OCI-LY1 (cell line): ENCODE measurements at regions not wholly inside any gene's neighbourhood (a gene's known extent, or its start where the extent isn't known, plus 50 kb on each side); places are given as distances from the start of the nearest gene placed in this dataset.

ENCODE experiments used
- H2AFZ ChIP-seq: fragments of 200-600 bp; sonication (generic), shearing (Covaris generic); 2 replicates; pipeline ENCODE4 v1.6.0; 2014; ENCODE audit warnings: antibody characterized with exemption, mild to moderate bottlenecking, low read length
- H3F3A ChIP-seq: fragments of 200-600 bp; sonication (generic), shearing (Covaris generic); 2 replicates; pipeline ENCODE4 v1.6.0; 2014; ENCODE audit warnings: mild to moderate bottlenecking, antibody characterized with exemption, low read length, moderate library complexity; ENCODE audit not compliant: insufficient read depth
- H3K27ac ChIP-seq: fragments of 200-600 bp; sonication (generic); 2 replicates; pipeline ENCODE4 v1.5.1; 2014; ENCODE audit warnings: low read length, mixed run types, mild to moderate bottlenecking, low read depth; ENCODE audit not compliant: poor library complexity, severe bottlenecking
- H3K27me3 ChIP-seq: fragments of 200-600 bp; sonication (generic); 2 replicates; pipeline ENCODE4 v1.6.0; 2014; ENCODE audit warnings: antibody characterized with exemption, mild to moderate bottlenecking, low read length, moderate library complexity; ENCODE audit not compliant: insufficient read depth
- H3K36me3 ChIP-seq: fragments of 200-600 bp; sonication (generic); 2 replicates; pipeline ENCODE4 v1.6.1; 2014; ENCODE audit warnings: mild to moderate bottlenecking, antibody characterized with exemption, low read length, moderate library complexity, mixed read lengths; ENCODE audit not compliant: insufficient read depth
- H3K4me1 ChIP-seq: fragments of 200-600 bp; sonication (generic); 2 replicates; pipeline ENCODE4 v1.5.1; 2014; ENCODE audit warnings: mild to moderate bottlenecking, low read length, moderate library complexity; ENCODE audit not compliant: insufficient read depth, severe bottlenecking
- H3K4me2 ChIP-seq: fragments of 200-600 bp; sonication (generic), shearing (Covaris generic); 2 replicates; pipeline ENCODE4 v1.6.1; 2014; ENCODE audit warnings: low read length
- H3K4me3 ChIP-seq: fragments of 200-600 bp; sonication (generic); 2 replicates; pipeline ENCODE4 v1.5.1; 2014; ENCODE audit warnings: low read length, low read depth, mild to moderate bottlenecking, mixed read lengths; ENCODE audit not compliant: poor library complexity, severe bottlenecking
- H3K79me2 ChIP-seq: fragments of 200-600 bp; shearing (Covaris generic); 2 replicates; pipeline ENCODE4 v1.6.1; 2016; ENCODE audit warnings: mixed run types, low read length, mixed read lengths; ENCODE audit not compliant: insufficient read depth
- H3K9ac ChIP-seq: fragments of 200-600 bp; sonication (generic), shearing (Covaris generic); 2 replicates; pipeline ENCODE4 v1.6.1; 2014; ENCODE audit warnings: mild to moderate bottlenecking, low read length, mixed read lengths
- H3K9me2 ChIP-seq: fragments of 200-600 bp; sonication (generic), shearing (Covaris generic); 2 replicates; pipeline ENCODE4 v1.6.1; 2014; ENCODE audit warnings: low read depth, mild to moderate bottlenecking, low read length, mixed read lengths
- H3K9me3 ChIP-seq: fragments of 200-600 bp; shearing (Covaris generic); 2 replicates; pipeline ENCODE4 v1.6.1; 2014; ENCODE audit warnings: low read length, mixed read lengths
- H4K20me1 ChIP-seq: fragments of 200-600 bp; sonication (generic), shearing (Covaris generic); 2 replicates; pipeline ENCODE4 v1.6.0; 2016; ENCODE audit warnings: mild to moderate bottlenecking, low read length; ENCODE audit not compliant: insufficient read depth
- CTCF ChIP-seq: fragments of 200-600 bp; sonication (generic), shearing (Covaris generic); IDR thresholded peaks from 2 replicates; pipeline ENCODE4 v1.5.1; 2017; ENCODE audit warnings: mild to moderate bottlenecking, antibody characterized with exemption, low read length, moderate library complexity, mixed read lengths
- EZH2 ChIP-seq: fragments of 200-600 bp; sonication (generic), shearing (Covaris generic); IDR thresholded peaks from 2 replicates; pipeline ENCODE4 v1.8.0; 2017; ENCODE audit warnings: borderline replicate concordance, mixed run types, mild to moderate bottlenecking, antibody characterized with exemption, low read length, moderate library complexity, mixed read lengths

DNA sequence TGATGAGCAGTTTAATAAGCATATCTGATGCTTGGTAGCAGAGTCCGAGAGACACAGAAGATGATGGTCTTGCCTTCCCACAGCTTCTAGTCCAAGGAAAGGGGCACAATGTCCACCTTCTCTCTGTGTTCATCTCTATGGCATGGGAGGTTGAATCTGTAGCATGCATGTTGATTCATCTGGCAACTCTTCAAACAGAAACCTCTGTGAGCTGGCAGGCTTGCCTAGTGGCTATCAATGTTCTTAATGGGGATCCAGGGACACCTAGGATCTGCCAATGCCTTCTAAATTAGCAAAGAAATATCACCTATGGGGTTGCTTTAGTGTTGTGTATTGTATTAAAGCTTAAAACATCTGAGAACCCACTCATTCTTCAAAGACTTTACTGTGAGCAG, 170.8 kb downstream of the INO80D start:
- Histone ChIP-seq H3F3A (no peaks in the 10 kb centered on the region), H3K9me2 (no peaks in the 10 kb centered on the region), H3K4me2 (no peak overlapping the region), H3K36me3 (no peaks in the 10 kb centered on the region), H2AFZ (no peak overlapping the region), H3K4me1 (no peaks in the 10 kb centered on the region), H4K20me1 (no peaks in the 10 kb centered on the region), H3K27me3 (peaks cover 3% of the 10 kb centered on the region; the same call in 1 of the 2 replicates), H3K9ac (no peak overlapping the region), H3K79me2 (no peaks in the 10 kb centered on the region), H3K4me3 (no peak overlapping the region), H3K9me3 (no peaks in the 10 kb centered on the region), H3K27ac (no peak overlapping the region)
- no peak for TF ChIP-seq EZH2
- TF ChIP-seq CTCF = no peak

DNA sequence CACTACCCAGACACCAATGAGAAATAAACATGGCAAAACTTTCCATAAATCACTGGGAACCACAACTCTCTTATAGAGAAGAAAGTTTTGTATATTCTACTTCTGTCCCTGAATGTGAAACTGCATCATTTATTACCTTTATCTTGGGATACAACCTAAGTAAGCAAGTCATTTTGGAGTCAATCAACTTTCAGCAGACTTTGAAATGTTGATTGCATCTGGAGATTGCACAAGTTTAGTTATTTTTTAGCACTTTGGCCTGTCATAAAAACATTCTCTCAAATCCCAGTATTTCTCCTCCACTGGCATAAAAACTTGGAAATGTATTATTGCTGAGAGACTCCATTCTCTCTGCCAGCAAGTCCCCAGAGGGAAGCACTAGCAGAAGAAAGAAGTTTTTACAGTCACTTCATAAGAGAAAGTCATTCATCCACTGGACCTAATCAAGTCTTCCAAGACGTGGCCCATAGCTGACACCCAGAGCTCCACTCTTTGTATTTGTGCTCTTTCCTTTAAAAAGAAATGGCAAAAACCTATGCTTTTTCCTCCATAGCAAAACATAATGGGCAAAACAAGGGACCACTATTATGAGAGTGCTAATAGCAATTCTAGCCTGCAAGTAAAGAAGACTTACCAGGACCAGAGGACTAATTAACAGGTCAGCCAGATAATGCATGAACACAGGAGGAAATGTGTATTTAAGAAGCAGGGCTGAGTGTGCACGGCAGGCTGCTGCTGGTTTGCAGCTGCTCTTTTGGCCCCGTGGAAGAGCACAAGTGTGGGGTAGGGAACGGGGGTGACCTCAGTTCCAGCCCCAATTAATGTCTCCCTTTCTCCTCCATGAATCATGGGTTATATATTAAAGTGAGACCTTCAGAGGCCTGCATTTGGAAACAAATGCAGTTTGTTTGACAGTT, 171.5 kb downstream of the INO80D start:
- Histone ChIP-seq H3K4me3 (no peak overlapping the region), H3K9me2 (no peaks in the 10 kb centered on the region), H3K9ac (no peak overlapping the region), H3K36me3 (no peaks in the 10 kb centered on the region), H3K79me2 (no peaks in the 10 kb centered on the region), H3K4me1 (no peaks in the 10 kb centered on the region), H3F3A (no peaks in the 10 kb centered on the region), H4K20me1 (no peaks in the 10 kb centered on the region), H3K27ac (no peak overlapping the region), H3K4me2 (no peak overlapping the region), H2AFZ (no peak overlapping the region), H3K9me3 (no peaks in the 10 kb centered on the region), H3K27me3 (peaks cover 3% of the 10 kb centered on the region; the same call in 1 of the 2 replicates)
- TF ChIP-seq CTCF (no peak), EZH2 (no peak)

GRCh38 chr2:205913668-205914067, 172.3 kb downstream of the INO80D start:
- no peak overlapping the region for H3K27ac ChIP-seq
- H3F3A ChIP-seq = no peaks in the 10 kb centered on the region
- H3K9me3 ChIP-seq = no peaks in the 10 kb centered on the region
- H3K27me3 ChIP-seq = peaks cover 3% of the 10 kb centered on the region; the same call in 1 of the 2 replicates
- H3K9me2 ChIP-seq = no peaks in the 10 kb centered on the region
- H3K4me2 ChIP-seq = no peak overlapping the region
- no peak overlapping the region for H3K9ac ChIP-seq
- no peak overlapping the region for H3K4me3 ChIP-seq
- H3K79me2 ChIP-seq = no peaks in the 10 kb centered on the region
- H2AFZ ChIP-seq = no peak overlapping the region
- no peak for TF ChIP-seq CTCF
- TF ChIP-seq EZH2 = no peak
- no peaks in the 10 kb centered on the region for H3K4me1 ChIP-seq
- H4K20me1 ChIP-seq = no peaks in the 10 kb centered on the region
- H3K36me3 ChIP-seq = no peaks in the 10 kb centered on the region
